WTC11 (cell line): ENCODE measurements at regions not wholly inside any gene's neighbourhood (a gene's known extent, or its start where the extent isn't known, plus 50 kb on each side); places are given as distances from the start of the nearest gene placed in this dataset.

Experiments
- ATAC-seq: fragments of 200-7000 bp; cut with Tn5 transposase; 2 replicates; pipeline ENCODE4 v1.10.0; 2021; ENCODE audit warnings: mild to moderate bottlenecking, moderate library complexity
- CTCF ChIA-PET: fragments of 300-600 bp; sonication (Branson Sonifier 250); formaldehyde crosslinking; loops from one replicate; lab custom pipeline; 2021; ENCODE audit warnings: antibody characterized with exemption; lab: Charles Lee
- POLR2A ChIA-PET: fragments of 350-600 bp; sonication (Branson Sonifier 250); formaldehyde crosslinking; loops from one replicate; lab custom pipeline; 2021; ENCODE audit warnings: antibody characterized with exemption; lab: Charles Lee
- DNase-seq: peaks from one replicate; pipeline ENCODE4 v3.0.0; 2021; ENCODE audit warnings: low spot score
- H3K27ac Mint-ChIP-seq: 2 replicates; pipeline ENCODE4 v1.8.0; 2021; ENCODE audit warnings: mixed read lengths
- H3K27me3 Mint-ChIP-seq: 2 replicates; pipeline ENCODE4 v1.8.0; 2021; ENCODE audit warnings: low read depth, mild to moderate bottlenecking, moderate library complexity, mixed read lengths
- H3K36me3 Mint-ChIP-seq: 2 replicates; pipeline ENCODE4 v1.8.0; 2021; ENCODE audit warnings: mixed read lengths
- H3K4me1 Mint-ChIP-seq: 2 replicates; pipeline ENCODE4 v1.8.0; 2022; ENCODE audit warnings: mixed read lengths
- H3K4me3 Mint-ChIP-seq: 2 replicates; pipeline ENCODE4 v1.8.0; 2021; ENCODE audit warnings: mild to moderate bottlenecking, moderate library complexity, mixed read lengths
- H3K9me3 Mint-ChIP-seq: 2 replicates; pipeline ENCODE4 v1.8.0; 2021; ENCODE audit warnings: mixed read lengths
- AR ChIP-seq: fragments of 250-450 bp; sonication (Bioruptor Pico); IDR thresholded peaks from 2 replicates; pipeline ENCODE4 v1.9.0; 2021; ENCODE audit warnings: mild to moderate bottlenecking
- ATF2 ChIP-seq: sonication (generic); formaldehyde crosslinking; IDR thresholded peaks from 2 replicates; pipeline ENCODE4 v1.8.1; 2022; ENCODE audit warnings: low read depth, missing genetic modification reagents, borderline replicate concordance
- E2F5 ChIP-seq: sonication (generic); formaldehyde crosslinking; IDR thresholded peaks from 2 replicates; pipeline ENCODE4 v1.8.1; 2022; ENCODE audit warnings: mild to moderate bottlenecking, moderate library complexity, missing genetic modification reagents
- ELF4 ChIP-seq: sonication (generic); formaldehyde crosslinking; IDR thresholded peaks from 2 replicates; pipeline ENCODE4 v1.8.1; 2022; ENCODE audit warnings: low read depth, mild to moderate bottlenecking, moderate library complexity, missing genetic modification reagents
- ESRRA ChIP-seq: sonication (generic); formaldehyde crosslinking; IDR thresholded peaks from 2 replicates; pipeline ENCODE4 v1.8.1; 2022; ENCODE audit warnings: mild to moderate bottlenecking, missing genetic modification reagents, borderline replicate concordance
- FOXP1 ChIP-seq: sonication (generic); formaldehyde crosslinking; IDR thresholded peaks from 2 replicates; pipeline ENCODE4 v1.8.0; 2022; ENCODE audit warnings: missing genetic modification reagents, mild to moderate bottlenecking, moderate library complexity, borderline replicate concordance
- HMGA2 ChIP-seq: fragments of 250-450 bp; sonication (Bioruptor Pico); IDR thresholded peaks from 2 replicates; pipeline ENCODE4 v1.4.0; 2021; ENCODE audit warnings: mild to moderate bottlenecking, moderate library complexity
- IRF2 ChIP-seq: sonication (generic); formaldehyde crosslinking; IDR thresholded peaks from 2 replicates; pipeline ENCODE4 v1.8.0; 2022; ENCODE audit warnings: low read depth, missing genetic modification reagents, borderline replicate concordance
- NR1H2 ChIP-seq: sonication (generic); formaldehyde crosslinking; IDR thresholded peaks from 2 replicates; pipeline ENCODE4 v1.9.0; 2021; ENCODE audit warnings: mild to moderate bottlenecking, moderate library complexity, missing genetic modification reagents
- RORB ChIP-seq: fragments of 250-450 bp; sonication (Bioruptor Pico); IDR thresholded peaks from 2 replicates; pipeline ENCODE4 v1.9.0; 2021; ENCODE audit warnings: mild to moderate bottlenecking
- SP1 ChIP-seq: sonication (generic); formaldehyde crosslinking; conservative IDR thresholded peaks from 2 replicates; pipeline ENCODE4 v1.8.1; 2022; ENCODE audit warnings: missing genetic modification reagents
- STAT6 ChIP-seq: sonication (generic); formaldehyde crosslinking; conservative IDR thresholded peaks from 2 replicates; pipeline ENCODE4 v1.8.1; 2023; ENCODE audit warnings: mild to moderate bottlenecking, low read depth, missing genetic modification reagents, moderate library complexity
- TEAD4 ChIP-seq: sonication (generic); formaldehyde crosslinking; IDR thresholded peaks from 2 replicates; pipeline ENCODE4 v1.8.0; 2022; ENCODE audit warnings: mild to moderate bottlenecking, missing genetic modification reagents
- ZBTB43 ChIP-seq: sonication (generic); formaldehyde crosslinking; IDR thresholded peaks from 2 replicates; pipeline ENCODE4 v1.8.1; 2023; ENCODE audit warnings: mild to moderate bottlenecking, missing genetic modification reagents
- ZNF396 ChIP-seq: fragments of 250-450 bp; sonication (Bioruptor Pico); IDR thresholded peaks from 2 replicates; pipeline ENCODE4 v1.8.0; 2021; ENCODE audit warnings: mild to moderate bottlenecking, moderate library complexity, borderline replicate concordance
- ZNF425 ChIP-seq: fragments of 250-450 bp; sonication (Bioruptor Pico); conservative IDR thresholded peaks from 2 replicates; pipeline ENCODE4 v1.9.0; 2021; ENCODE audit warnings: mild to moderate bottlenecking
- ZNF512 ChIP-seq: sonication (generic); formaldehyde crosslinking; IDR thresholded peaks from 2 replicates; pipeline ENCODE4 v1.8.1; 2022; ENCODE audit warnings: missing genetic modification reagents, borderline replicate concordance
- ZNF532 ChIP-seq: fragments of 250-450 bp; sonication (Bioruptor Pico); IDR thresholded peaks from 2 replicates; pipeline ENCODE4 v1.9.0; 2021; ENCODE audit warnings: mild to moderate bottlenecking, borderline replicate concordance

- Mint-ChIP-seq H3K27ac (no peak overlapping the region), H3K4me3 (no peak overlapping the region), H3K36me3 (no peaks in the 10 kb centered on the region), H3K4me1 (peaks cover 5% of the 10 kb centered on the region), H3K9me3 (no peaks in the 10 kb centered on the region), H3K27me3 (no peaks in the 10 kb centered on the region)
- ATAC-seq (no peak), DNase-seq (no peak)
- CTCF ChIA-PET, result no interaction called here
- TF ChIP-seq ZNF512, result no peak
- TF ChIP-seq NR1H2 (CRISPR knock-in tag), result no peak
- no peak for TF ChIP-seq ZNF396 (CRISPR knock-in tag)
- TF ChIP-seq AR (CRISPR knock-in tag), result no peak
- TF ChIP-seq E2F5 (CRISPR knock-in tag), result no peak
- no peak for TF ChIP-seq HMGA2 (CRISPR knock-in tag)
- no peak for TF ChIP-seq ELF4 (CRISPR knock-in tag)
- TF ChIP-seq ZBTB43 (CRISPR knock-in tag), result no peak
- no peak for TF ChIP-seq IRF2 (CRISPR knock-in tag)
- no peak for TF ChIP-seq RORB
- no peak for TF ChIP-seq ZNF425 (CRISPR knock-in tag)
- TF ChIP-seq SP1 (CRISPR knock-in tag), result no peak
- no peak for TF ChIP-seq TEAD4 (CRISPR knock-in tag)
- TF ChIP-seq ATF2 (CRISPR knock-in tag), result no peak
- no peak for TF ChIP-seq ZNF532 (CRISPR knock-in tag)
- no peak for TF ChIP-seq STAT6
- no peak for TF ChIP-seq ESRRA (CRISPR knock-in tag)
- no peak for TF ChIP-seq FOXP1
- POLR2A ChIA-PET, result no interaction called here
Observed at GRCh38 chr4:84001876-84002569, 466.1 kb downstream of the GPAT3 start.
